Choroid plexus epithelial cell (primary cell): ENCODE measurements at regions not wholly inside any gene's neighbourhood (a gene's known extent, or its start where the extent isn't known, plus 50 kb on each side); places are given as distances from the start of the nearest gene placed in this dataset.

Experiments used
- DNase-seq: peaks from one replicate; pipeline ENCODE4 v3.0.0-alpha.2; 2010; ENCODE audit warnings: low read depth
- H3K4me3 ChIP-seq: 2 replicates; pipeline ENCODE4 v1.5.1; 2011; ENCODE audit warnings: low read depth, mild to moderate bottlenecking, control low read depth, low read length, moderate library complexity
- CTCF ChIP-seq: conservative IDR thresholded peaks from 2 replicates; pipeline ENCODE4 v1.5.1; 2011; ENCODE audit warnings: low read depth, mild to moderate bottlenecking, control low read depth, inconsistent platforms, low read length, moderate library complexity

DNA sequence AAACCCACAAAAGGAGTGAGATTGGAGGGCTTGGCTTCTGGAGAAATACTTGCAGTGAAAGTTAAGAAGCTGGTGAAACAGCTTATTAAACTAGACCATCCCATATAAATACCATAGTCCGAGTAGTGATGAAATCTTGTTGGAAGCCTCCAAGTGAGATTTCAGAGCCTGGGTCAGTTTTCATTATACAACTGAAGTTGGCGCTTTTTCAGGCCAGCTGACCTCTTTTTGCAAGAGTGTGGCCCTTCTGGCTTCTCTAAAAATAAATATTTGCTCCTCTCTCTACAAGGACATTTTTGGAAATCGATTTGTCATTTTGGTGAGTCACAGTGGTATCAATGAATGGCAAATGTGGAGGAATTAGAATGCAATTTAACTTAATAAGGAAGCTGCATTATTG is 51.2 kb upstream of the THRB start:
- no peak overlapping the region for H3K4me3 ChIP-seq
- peak; percentile 61 for DNase-seq
- no peak for TF ChIP-seq CTCF

- no peak overlapping the region for H3K4me3 ChIP-seq
- DNase-seq = peak; percentile 20
- TF ChIP-seq CTCF = no peak
Measured at GRCh38 chr3:24548278-24548677, 53.6 kb upstream of the THRB start.

GRCh38 chr3:24550588-24550987 is 55.9 kb upstream of the THRB start:
- H3K4me3 ChIP-seq = no peak overlapping the region
- peak; percentile 17 for DNase-seq
- no peak for TF ChIP-seq CTCF

- H3K4me3 ChIP-seq = no peak overlapping the region
- TF ChIP-seq CTCF = no peak
- DNase-seq = no peak
Measured at GRCh38 chr3:24551626-24552025, 57.0 kb upstream of the THRB start.

DNA sequence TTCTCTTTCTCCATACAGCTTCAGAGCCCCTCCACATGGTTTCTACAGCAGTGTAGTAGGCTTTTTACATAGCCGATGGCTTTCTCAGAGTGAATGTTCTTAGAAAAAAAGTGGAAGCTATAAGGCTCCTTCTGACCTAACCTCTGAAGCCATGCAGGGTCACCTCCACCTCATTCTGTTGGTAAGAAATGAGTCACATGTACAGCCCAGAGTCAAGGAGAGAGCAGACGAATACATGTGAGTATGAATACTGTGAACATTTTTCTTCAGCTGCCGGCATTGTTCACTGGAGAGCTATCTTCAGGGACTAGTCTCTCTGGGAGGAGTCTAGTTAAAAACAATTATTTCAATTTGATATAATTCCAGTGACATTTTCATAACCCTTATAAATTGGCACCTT is 68.2 kb upstream of the THRB start:
- peak; percentile 18 for DNase-seq
- H3K4me3 ChIP-seq = no peak overlapping the region
- no peak for TF ChIP-seq CTCF

- TF ChIP-seq CTCF = no peak
- H3K4me3 ChIP-seq = no peak overlapping the region
- DNase-seq = no peak
Measured at GRCh38 chr3:24565053-24565452, 70.4 kb upstream of the THRB start.

GRCh38 chr3:24565656-24566055 is 71.0 kb upstream of the THRB start:
- no peak for TF ChIP-seq CTCF
- DNase-seq = no peak
- no peak overlapping the region for H3K4me3 ChIP-seq
